ENCODE measurements at regions not wholly inside any gene's neighbourhood (a gene's known extent, or its start where the extent isn't known, plus 50 kb on each side); places are given as distances from the start of the nearest gene placed in this dataset.

- H3K9ac ChIP-seq (ENCODE audit: low read length in 3 of 3): no peak overlapping the region
- DNase-seq (no peak), FAIRE-seq (no peak)
- peaks cover 0 to 2% (median 0%) of the 10 kb centered on the region in 3 donors for H3K4me1 ChIP-seq (ENCODE audit: control insufficient read depth in 2 of 3, insufficient read depth in 2 of 3, low read depth in 1 of 3, low read length in 3 of 3)
- no peak for TF ChIP-seq CTCF (IDR thresholded peaks at IDR 0.05; ENCODE audit: borderline replicate concordance, extremely low read depth, insufficient read depth)
- H3K27me3 ChIP-seq (ENCODE audit: control insufficient read depth, insufficient read depth, low read length): no peaks in the 10 kb centered on the region
- intact Hi-C loops (cut with DNase I): no loop called here
- H3K36me3 ChIP-seq (ENCODE audit: control insufficient read depth in 2 of 3, insufficient read depth in 3 of 3, low read length in 3 of 3): no peaks in the 10 kb centered on the region
- no peak overlapping the region for H3K4me3 ChIP-seq (ENCODE audit: low read length in 3 of 3)
- no peaks in the 10 kb centered on the region for H3K9me3 ChIP-seq (ENCODE audit: control insufficient read depth in 2 of 3, insufficient read depth in 1 of 3, low read length in 3 of 3)
- no peak overlapping the region for H3K27ac ChIP-seq (ENCODE audit: low read depth in 2 of 2, low read length in 2 of 2)
Observed at GRCh38 chr2:71826826-71827523, 320.7 kb downstream of the CYP26B1 start.

GRCh38 chr2:71826299-71826698, 321.4 kb downstream of the CYP26B1 start:
- intact Hi-C loops (cut with DNase I): no loop called here
- Histone ChIP-seq H3K27me3 (ENCODE audit: control insufficient read depth, insufficient read depth, low read length) (no peaks in the 10 kb centered on the region), H3K4me3 (ENCODE audit: low read length in 3 of 3) (no peak overlapping the region), H3K9me3 (ENCODE audit: control insufficient read depth in 2 of 3, insufficient read depth in 1 of 3, low read length in 3 of 3) (no peaks in the 10 kb centered on the region), H3K27ac (ENCODE audit: low read depth in 2 of 2, low read length in 2 of 2) (no peak overlapping the region), H3K4me1 (ENCODE audit: control insufficient read depth in 2 of 3, insufficient read depth in 2 of 3, low read depth in 1 of 3, low read length in 3 of 3) (peaks cover 0 to 2% (median 0%) of the 10 kb centered on the region in 3 donors), H3K9ac (ENCODE audit: low read length in 3 of 3) (no peak overlapping the region), H3K36me3 (ENCODE audit: control insufficient read depth in 2 of 3, insufficient read depth in 3 of 3, low read length in 3 of 3) (no peaks in the 10 kb centered on the region)
- no peak for DNase-seq
- no peak for TF ChIP-seq CTCF (IDR thresholded peaks at IDR 0.05; ENCODE audit: borderline replicate concordance, extremely low read depth, insufficient read depth)
- no peak for FAIRE-seq

- Histone ChIP-seq H3K4me1 (ENCODE audit: control insufficient read depth in 2 of 3, insufficient read depth in 2 of 3, low read depth in 1 of 3, low read length in 3 of 3) (peaks cover 0 to 2% (median 0%) of the 10 kb centered on the region in 3 donors), H3K27me3 (ENCODE audit: control insufficient read depth, insufficient read depth, low read length) (no peaks in the 10 kb centered on the region), H3K9me3 (ENCODE audit: control insufficient read depth in 2 of 3, insufficient read depth in 1 of 3, low read length in 3 of 3) (no peaks in the 10 kb centered on the region), H3K9ac (ENCODE audit: low read length in 3 of 3) (no peak overlapping the region), H3K4me3 (ENCODE audit: low read length in 3 of 3) (no peak overlapping the region), H3K27ac (ENCODE audit: low read depth in 2 of 2, low read length in 2 of 2) (no peak overlapping the region), H3K36me3 (ENCODE audit: control insufficient read depth in 2 of 3, insufficient read depth in 3 of 3, low read length in 3 of 3) (no peaks in the 10 kb centered on the region)
- intact Hi-C loops (cut with DNase I): no loop called here
- DNase-seq: no peak
- TF ChIP-seq CTCF (IDR thresholded peaks at IDR 0.05; ENCODE audit: borderline replicate concordance, extremely low read depth, insufficient read depth): no peak
- no peak for FAIRE-seq
Observed at GRCh38 chr2:71824436-71824835, 323.2 kb downstream of the CYP26B1 start.

GRCh38 chr2:71823526-71823925, 324.1 kb downstream of the CYP26B1 start:
- Histone ChIP-seq H3K4me1 (ENCODE audit: control insufficient read depth in 2 of 3, insufficient read depth in 2 of 3, low read depth in 1 of 3, low read length in 3 of 3) (peaks cover 0 to 2% (median 0%) of the 10 kb centered on the region in 3 donors), H3K27ac (ENCODE audit: low read depth in 2 of 2, low read length in 2 of 2) (no peak overlapping the region), H3K9ac (ENCODE audit: low read length in 3 of 3) (no peak overlapping the region), H3K27me3 (ENCODE audit: control insufficient read depth, insufficient read depth, low read length) (no peaks in the 10 kb centered on the region), H3K9me3 (ENCODE audit: control insufficient read depth in 2 of 3, insufficient read depth in 1 of 3, low read length in 3 of 3) (no peaks in the 10 kb centered on the region), H3K36me3 (ENCODE audit: control insufficient read depth in 2 of 3, insufficient read depth in 3 of 3, low read length in 3 of 3) (no peaks in the 10 kb centered on the region), H3K4me3 (ENCODE audit: low read length in 3 of 3) (no peak overlapping the region)
- DNase-seq: no peak
- FAIRE-seq: no peak
- no peak for TF ChIP-seq CTCF (IDR thresholded peaks at IDR 0.05; ENCODE audit: borderline replicate concordance, extremely low read depth, insufficient read depth)
- intact Hi-C loops (cut with DNase I): no loop called here
